Activated T-cell treated with anti-CD3 and anti-CD28 coated beads, Interleukin-2, amount 50 U/mL, for 24 hours (primary cell): ENCODE measurements at regions not wholly inside any gene's neighbourhood (a gene's known extent, or its start where the extent isn't known, plus 50 kb on each side); places are given as distances from the start of the nearest gene placed in this dataset.

Experiments
- DNase-seq: peaks from one replicate; pipeline ENCODE4 v3.0.0-alpha.2; 2020
- H3K27ac Mint-ChIP-seq: 2 replicates; pipeline ENCODE4 v1.8.0; 2020; ENCODE audit warnings: mild to moderate bottlenecking, mixed read lengths
- H3K27me3 Mint-ChIP-seq: 2 replicates; pipeline ENCODE4 v1.8.0; 2020; ENCODE audit warnings: mixed read lengths
- H3K36me3 Mint-ChIP-seq: 2 replicates; pipeline ENCODE4 v1.8.0; 2020; ENCODE audit warnings: low read depth, mixed read lengths
- H3K4me1 Mint-ChIP-seq: 2 replicates; pipeline ENCODE4 v1.8.0; 2020; ENCODE audit warnings: low read depth, mixed read lengths
- H3K4me3 Mint-ChIP-seq: 2 replicates; pipeline ENCODE4 v1.8.0; 2020; ENCODE audit warnings: mild to moderate bottlenecking, moderate library complexity, mixed read lengths
- H3K9me3 Mint-ChIP-seq: 2 replicates; pipeline ENCODE4 v1.8.0; 2020; ENCODE audit warnings: mixed read lengths

DNA sequence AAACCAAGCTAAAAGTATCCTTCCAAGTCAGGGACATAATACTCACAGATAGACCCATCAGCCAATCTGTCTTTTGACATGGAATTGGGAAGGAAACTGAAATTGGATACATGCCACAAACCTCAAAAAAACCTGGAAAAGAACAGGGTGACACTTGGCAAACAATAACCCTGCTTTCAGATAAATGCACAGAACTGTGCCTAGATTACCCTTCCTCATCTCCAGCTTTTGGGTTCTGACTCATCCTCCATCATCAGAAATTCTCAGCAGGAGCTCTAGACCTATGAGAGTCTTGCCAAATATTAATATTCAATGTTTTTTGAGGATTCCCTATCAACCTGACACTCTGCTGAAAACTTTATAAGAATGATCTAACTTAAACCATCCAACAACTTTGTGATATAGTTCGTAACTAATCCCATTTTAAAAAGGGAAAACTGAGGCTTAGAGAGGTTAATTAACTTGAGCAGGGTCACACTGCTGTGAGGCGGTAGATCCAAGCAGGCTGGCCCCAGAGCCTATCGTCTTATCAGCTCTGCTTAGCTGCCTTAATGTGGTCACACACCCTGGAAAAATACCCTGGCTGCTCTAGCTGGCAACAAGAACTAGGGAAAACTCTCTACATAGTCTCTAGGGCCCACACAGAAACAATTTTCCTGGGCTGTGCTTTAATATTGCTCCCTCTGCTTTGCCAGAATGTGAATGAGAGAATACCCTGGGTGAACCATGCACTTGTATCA lies 157.0 kb upstream of the TRPC7 start:
- no peak overlapping the region for H3K4me3 Mint-ChIP-seq
- no peak overlapping the region for H3K27ac Mint-ChIP-seq
- H3K9me3 Mint-ChIP-seq, result peaks cover 2% of the 10 kb centered on the region

DNA sequence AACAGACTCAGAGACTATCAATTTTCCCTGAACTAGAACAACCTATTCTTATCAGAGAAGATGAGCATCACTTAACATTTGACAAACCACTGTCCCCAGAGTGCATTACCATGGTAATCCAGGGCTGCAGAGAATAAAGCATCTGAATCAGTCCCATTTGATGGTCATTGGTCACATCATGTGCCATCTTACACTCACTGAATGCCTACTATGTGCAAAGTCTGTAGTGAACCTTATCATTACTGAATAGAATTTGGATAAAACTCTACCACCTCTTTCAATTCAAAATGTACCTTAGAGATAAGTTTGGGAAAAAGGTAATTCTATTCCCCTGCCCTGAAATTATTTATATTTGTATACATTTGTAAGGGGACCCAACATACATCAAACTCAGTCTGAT lies 156.4 kb upstream of the TRPC7 start:
- Mint-ChIP-seq H3K27ac (no peak overlapping the region), H3K4me1 (no peaks in the 10 kb centered on the region), H3K4me3 (no peak overlapping the region), H3K36me3 (no peaks in the 10 kb centered on the region), H3K27me3 (no peaks in the 10 kb centered on the region), H3K9me3 (peaks cover 2% of the 10 kb centered on the region)
- no peak for DNase-seq

More for the DNA sequence above, 157.0 kb upstream of the TRPC7 start:
- Mint-ChIP-seq H3K27me3 (no peaks in the 10 kb centered on the region), H3K36me3 (no peaks in the 10 kb centered on the region), H3K4me1 (no peaks in the 10 kb centered on the region)
- DNase-seq, result no peak

- peaks cover 2% of the 10 kb centered on the region for H3K9me3 Mint-ChIP-seq
- H3K27me3 Mint-ChIP-seq, result no peaks in the 10 kb centered on the region
- no peak overlapping the region for H3K4me3 Mint-ChIP-seq
- no peaks in the 10 kb centered on the region for H3K4me1 Mint-ChIP-seq
- DNase-seq, result no peak
- no peaks in the 10 kb centered on the region for H3K36me3 Mint-ChIP-seq
- H3K27ac Mint-ChIP-seq, result no peak overlapping the region
These were observed 153.5 kb upstream of the TRPC7 start for GRCh38 chr5:136518814-136519213.

DNA sequence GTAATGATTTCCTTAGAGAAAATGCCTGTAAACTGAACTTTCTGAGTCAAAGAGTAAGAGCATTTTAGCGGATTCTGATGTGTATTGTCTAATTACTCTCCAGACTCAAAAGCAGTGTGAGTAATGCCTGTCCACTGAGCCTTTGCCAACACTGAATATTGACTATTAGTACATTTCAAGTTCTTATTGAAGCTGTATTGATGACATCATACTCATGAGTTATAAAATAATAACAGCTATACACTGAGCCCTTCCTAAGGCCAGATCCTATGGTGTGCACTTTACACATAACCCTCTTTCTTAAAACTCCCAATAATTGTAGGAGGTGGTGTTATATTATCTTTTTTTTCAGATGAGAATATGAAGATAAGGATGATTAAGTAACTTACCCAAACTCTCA lies 152.8 kb upstream of the TRPC7 start:
- Mint-ChIP-seq H3K27ac (no peak overlapping the region), H3K4me3 (no peak overlapping the region), H3K36me3 (no peaks in the 10 kb centered on the region), H3K4me1 (no peaks in the 10 kb centered on the region), H3K27me3 (no peaks in the 10 kb centered on the region), H3K9me3 (peaks cover 2% of the 10 kb centered on the region)
- DNase-seq, result no peak

- no peak overlapping the region for H3K27ac Mint-ChIP-seq
- no peak for DNase-seq
- no peak overlapping the region for H3K4me3 Mint-ChIP-seq
- H3K36me3 Mint-ChIP-seq, result no peaks in the 10 kb centered on the region
- H3K9me3 Mint-ChIP-seq, result peaks cover 2% of the 10 kb centered on the region
- no peaks in the 10 kb centered on the region for H3K27me3 Mint-ChIP-seq
- no peaks in the 10 kb centered on the region for H3K4me1 Mint-ChIP-seq
These were observed 152.4 kb upstream of the TRPC7 start for GRCh38 chr5:136517755-136518154.

- DNase-seq, result no peak
- no peaks in the 10 kb centered on the region for H3K36me3 Mint-ChIP-seq
- H3K9me3 Mint-ChIP-seq, result peaks cover 2% of the 10 kb centered on the region
- H3K4me3 Mint-ChIP-seq, result no peak overlapping the region
- no peaks in the 10 kb centered on the region for H3K4me1 Mint-ChIP-seq
- no peaks in the 10 kb centered on the region for H3K27me3 Mint-ChIP-seq
- no peak overlapping the region for H3K27ac Mint-ChIP-seq
These were observed 151.3 kb upstream of the TRPC7 start for GRCh38 chr5:136516637-136517036.

DNA sequence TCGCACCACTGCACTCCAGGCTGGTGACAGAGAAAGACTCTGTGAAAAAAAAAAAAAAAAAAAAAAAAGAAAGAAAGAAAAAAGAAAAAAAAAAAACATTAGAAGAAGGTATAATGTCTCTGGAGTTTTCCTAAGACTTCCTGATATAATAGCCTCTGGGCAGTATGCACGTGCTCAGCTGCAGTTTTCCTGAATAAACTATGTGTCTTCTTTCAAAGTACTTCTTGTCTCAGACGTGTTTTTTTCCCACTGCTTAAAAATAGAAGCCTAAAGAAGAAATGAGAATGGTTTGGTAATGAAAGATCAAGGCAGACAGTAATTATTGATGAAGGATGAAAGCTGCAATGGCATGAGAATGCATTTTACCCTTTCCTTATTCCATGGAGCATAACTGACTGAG lies 148.1 kb upstream of the TRPC7 start:
- no peak overlapping the region for H3K27ac Mint-ChIP-seq
- no peak overlapping the region for H3K4me3 Mint-ChIP-seq
- no peak for DNase-seq
- no peaks in the 10 kb centered on the region for H3K27me3 Mint-ChIP-seq
- H3K4me1 Mint-ChIP-seq, result no peaks in the 10 kb centered on the region
- no peaks in the 10 kb centered on the region for H3K36me3 Mint-ChIP-seq
- H3K9me3 Mint-ChIP-seq, result no peaks in the 10 kb centered on the region

GRCh38 chr5:136511046-136511445 lies 145.7 kb upstream of the TRPC7 start:
- no peak for DNase-seq
- Mint-ChIP-seq H3K36me3 (no peaks in the 10 kb centered on the region), H3K27me3 (no peaks in the 10 kb centered on the region), H3K4me1 (no peaks in the 10 kb centered on the region), H3K9me3 (no peaks in the 10 kb centered on the region), H3K4me3 (no peak overlapping the region), H3K27ac (no peak overlapping the region)

DNA sequence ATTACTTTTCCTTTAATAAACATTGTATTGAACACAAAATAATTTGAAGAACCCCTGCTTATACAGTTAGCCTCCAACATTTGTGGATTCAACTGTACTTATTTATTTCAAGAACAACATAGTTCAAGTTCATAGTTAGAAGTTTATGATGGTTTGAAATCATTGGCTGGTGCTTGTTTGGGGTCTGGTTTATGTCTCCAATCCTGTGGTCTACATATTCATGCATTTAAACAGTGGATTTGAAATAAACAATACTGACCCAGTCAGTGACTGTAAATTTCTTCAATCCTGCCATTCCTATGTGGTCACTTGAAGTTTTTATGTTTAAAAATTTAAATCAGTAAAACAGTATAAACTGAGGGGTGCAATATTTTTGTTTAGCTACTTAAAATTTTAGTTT lies 145.1 kb upstream of the TRPC7 start:
- no peak overlapping the region for H3K4me3 Mint-ChIP-seq
- H3K4me1 Mint-ChIP-seq, result no peaks in the 10 kb centered on the region
- no peaks in the 10 kb centered on the region for H3K9me3 Mint-ChIP-seq
- no peaks in the 10 kb centered on the region for H3K27me3 Mint-ChIP-seq
- no peak for DNase-seq
- no peak overlapping the region for H3K27ac Mint-ChIP-seq
- H3K36me3 Mint-ChIP-seq, result no peaks in the 10 kb centered on the region

- Mint-ChIP-seq H3K36me3 (no peaks in the 10 kb centered on the region), H3K27me3 (no peaks in the 10 kb centered on the region), H3K9me3 (no peaks in the 10 kb centered on the region), H3K4me3 (no peak overlapping the region), H3K4me1 (no peaks in the 10 kb centered on the region), H3K27ac (no peak overlapping the region)
- DNase-seq, result no peak
These were observed 140.8 kb upstream of the TRPC7 start for GRCh38 chr5:136506131-136506530.

DNA sequence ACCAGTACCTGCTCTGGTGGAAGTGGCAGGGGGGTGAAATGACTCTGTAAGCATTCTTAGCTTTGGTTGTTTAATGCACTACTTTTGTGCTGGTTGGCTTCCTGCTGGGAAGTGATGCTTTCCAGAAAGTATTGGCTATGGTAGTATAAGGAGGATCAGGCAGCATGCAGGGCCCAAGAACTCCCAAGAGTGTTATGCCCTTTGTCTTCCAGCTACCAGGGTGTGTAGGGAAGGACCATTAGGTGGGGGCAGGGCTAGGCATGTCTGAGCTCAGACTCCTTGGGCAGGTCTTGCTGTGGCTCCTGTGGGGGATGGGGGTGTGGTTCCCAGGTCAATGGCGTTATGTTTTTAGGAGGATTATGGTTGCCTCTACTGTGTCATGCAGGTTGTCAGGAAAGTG lies 135.8 kb upstream of the TRPC7 start:
- Mint-ChIP-seq H3K27me3 (no peaks in the 10 kb centered on the region), H3K36me3 (no peaks in the 10 kb centered on the region), H3K9me3 (peaks cover 7% of the 10 kb centered on the region), H3K27ac (no peak overlapping the region), H3K4me3 (no peak overlapping the region), H3K4me1 (no peaks in the 10 kb centered on the region)
- no peak for DNase-seq

DNA sequence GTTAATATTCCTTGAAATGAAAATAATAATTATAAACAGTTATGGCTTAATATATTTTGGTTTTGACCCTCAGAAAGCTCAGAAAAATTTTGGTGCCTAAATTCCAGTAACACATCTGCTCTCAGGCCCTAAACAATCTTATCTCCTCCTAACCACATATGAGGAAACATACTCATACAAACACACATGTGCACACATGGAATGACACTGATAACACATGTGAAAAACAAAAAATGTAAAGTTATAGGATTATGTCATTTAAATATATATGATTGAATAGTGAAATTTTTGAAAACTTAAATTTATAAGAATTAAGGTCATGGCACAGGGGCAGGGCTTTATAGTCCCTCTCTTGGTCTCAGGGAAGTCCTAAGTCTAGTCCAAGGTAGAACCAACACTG lies 127.2 kb upstream of the TRPC7 start:
- H3K9me3 Mint-ChIP-seq, result no peaks in the 10 kb centered on the region
- no peaks in the 10 kb centered on the region for H3K4me1 Mint-ChIP-seq
- H3K36me3 Mint-ChIP-seq, result no peaks in the 10 kb centered on the region
- H3K4me3 Mint-ChIP-seq, result no peak overlapping the region
- no peaks in the 10 kb centered on the region for H3K27me3 Mint-ChIP-seq
- no peak overlapping the region for H3K27ac Mint-ChIP-seq
- no peak for DNase-seq

GRCh38 chr5:136491806-136492205 lies 126.5 kb upstream of the TRPC7 start:
- no peaks in the 10 kb centered on the region for H3K4me1 Mint-ChIP-seq

DNA sequence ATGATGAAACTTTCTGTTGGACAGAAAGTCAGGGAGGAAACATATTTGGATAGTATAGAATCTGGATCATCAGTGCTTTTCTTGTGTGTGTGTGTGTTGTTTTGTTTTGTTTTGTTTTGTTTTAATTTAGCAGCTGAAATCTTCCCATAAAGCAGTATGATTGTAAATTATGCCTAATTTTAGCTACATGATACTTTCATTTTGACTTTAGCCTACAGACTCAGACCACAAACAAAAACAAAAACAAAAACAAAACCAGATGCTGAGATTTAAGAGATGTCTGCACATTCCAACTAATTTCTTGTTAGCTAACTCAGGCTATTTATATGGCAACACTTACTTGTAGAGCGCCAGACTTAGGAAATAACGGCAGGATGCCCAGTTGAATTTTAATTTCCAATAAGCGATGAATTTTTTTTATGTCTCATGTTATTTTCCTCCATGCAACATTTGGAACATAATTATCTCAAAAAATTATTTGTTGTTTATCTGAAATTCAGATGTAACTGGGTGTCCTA lies 119.5 kb upstream of the TRPC7 start:
- no peak for DNase-seq
- H3K4me3 Mint-ChIP-seq, result no peak overlapping the region
- H3K9me3 Mint-ChIP-seq, result peaks cover 1% of the 10 kb centered on the region
- no peak overlapping the region for H3K27ac Mint-ChIP-seq
- no peaks in the 10 kb centered on the region for H3K27me3 Mint-ChIP-seq
- no peaks in the 10 kb centered on the region for H3K4me1 Mint-ChIP-seq
- H3K36me3 Mint-ChIP-seq, result no peaks in the 10 kb centered on the region

More at GRCh38 chr5:136491806-136492205, 126.5 kb upstream of the TRPC7 start:
- Mint-ChIP-seq H3K27me3 (no peaks in the 10 kb centered on the region), H3K4me3 (no peak overlapping the region), H3K36me3 (no peaks in the 10 kb centered on the region), H3K9me3 (no peaks in the 10 kb centered on the region), H3K27ac (no peak overlapping the region)
- no peak for DNase-seq

DNA sequence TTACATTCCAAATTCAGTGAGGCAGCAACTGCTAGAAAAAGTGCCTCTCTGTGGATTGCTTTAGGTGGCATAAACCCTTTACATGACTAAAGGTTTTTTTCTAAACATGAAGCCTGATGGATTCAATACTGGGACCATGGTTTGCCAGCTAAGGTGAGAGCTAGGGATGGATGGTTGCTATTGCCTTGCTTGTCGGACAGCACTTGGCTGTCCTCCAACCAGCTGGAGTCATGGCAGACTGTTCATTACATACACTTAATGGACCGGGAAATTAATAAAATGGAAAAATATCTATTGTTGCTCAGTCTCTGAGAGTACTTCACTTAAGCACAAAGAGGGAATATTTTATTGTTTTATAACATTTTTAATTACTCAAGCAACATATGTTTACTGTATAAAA lies 116.9 kb upstream of the TRPC7 start:
- no peak for DNase-seq
- Mint-ChIP-seq H3K4me1 (no peaks in the 10 kb centered on the region), H3K27ac (no peak overlapping the region), H3K36me3 (no peaks in the 10 kb centered on the region), H3K27me3 (no peaks in the 10 kb centered on the region), H3K9me3 (peaks cover 7% of the 10 kb centered on the region), H3K4me3 (no peak overlapping the region)

- Mint-ChIP-seq H3K4me3 (no peak overlapping the region), H3K27ac (no peak overlapping the region), H3K36me3 (no peaks in the 10 kb centered on the region), H3K4me1 (no peaks in the 10 kb centered on the region), H3K9me3 (peaks cover 10% of the 10 kb centered on the region), H3K27me3 (no peaks in the 10 kb centered on the region)
- DNase-seq, result no peak
These were observed 109.1 kb upstream of the TRPC7 start for GRCh38 chr5:136474466-136474865.
